ENCODE measurements at regions not wholly inside any gene's neighbourhood (a gene's known extent, or its start where the extent isn't known, plus 50 kb on each side); places are given as distances from the start of the nearest gene placed in this dataset.
A peak's percentile ranks its signal among the peaks of the same experiment; 100 is the strongest.

DNA sequence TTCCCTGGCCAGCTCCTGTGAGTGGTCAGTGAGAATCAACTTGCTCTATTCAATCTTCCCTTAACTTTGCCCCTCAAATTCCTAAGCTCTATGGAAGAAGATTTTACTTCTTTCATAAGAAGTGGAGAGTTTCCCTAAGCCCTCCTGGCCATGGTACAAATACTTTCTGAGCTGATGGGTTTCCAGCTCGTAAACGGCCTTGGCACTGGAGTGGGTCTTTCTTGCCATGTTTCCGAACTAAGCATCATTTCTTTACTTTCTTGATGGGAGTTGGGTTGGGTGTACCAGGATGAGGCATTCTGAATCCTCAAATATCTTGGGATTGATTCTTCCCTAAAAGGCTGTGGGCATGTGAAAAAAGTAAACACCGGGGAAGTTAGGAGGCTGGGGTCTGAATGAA, 72.5 kb downstream of the ACKR3 start:
- H3K4me3 ChIP-seq (replicated peaks in 1 of 4; ENCODE audit: control extremely low read depth in 1 of 4, insufficient read depth in 1 of 4, low read depth in 3 of 4, low read length in 4 of 4) = no peak overlapping the region
- H3K27me3 ChIP-seq (ENCODE audit: control insufficient read depth, insufficient read depth, low read length) = no peaks in the 10 kb centered on the region
- no peak overlapping the region for H2AFZ ChIP-seq (ENCODE audit: low read length)
- no peak for TF ChIP-seq EZH2 (IDR thresholded peaks at IDR 0.05; ENCODE audit: low read length, missing control alignments)
- TF ChIP-seq CTCF (conservative IDR thresholded peaks at IDR 0.05 in 1 of 2, IDR thresholded peaks at IDR 0.05 in 1 of 2; ENCODE audit: low read depth in 1 of 2, low read length in 2 of 2) = no peak
- H4K20me1 ChIP-seq (ENCODE audit: control insufficient read depth, extremely low read depth, insufficient read depth, low read length) = no peaks in the 10 kb centered on the region
- no peak overlapping the region for H3K4me2 ChIP-seq (ENCODE audit: extremely low read depth, insufficient read depth, low read length)
- H3K27ac ChIP-seq (ENCODE audit: insufficient read depth, low read length) = peak overlapping the region; percentile 88
- no peaks in the 10 kb centered on the region for H3K36me3 ChIP-seq (ENCODE audit: control insufficient read depth, insufficient read depth, low read length)
- no peak for DNase-seq (ENCODE audit: low read depth in 2 of 2)
- no peaks in the 10 kb centered on the region for H3K9me3 ChIP-seq (ENCODE audit: control insufficient read depth, insufficient read depth, low read depth, low read length)
- H3K4me1 ChIP-seq (ENCODE audit: control insufficient read depth, extremely low read depth, insufficient read depth, low read length) = peaks cover 4% of the 10 kb centered on the region
- no peaks in the 10 kb centered on the region for H3K79me2 ChIP-seq (ENCODE audit: control insufficient read depth, insufficient read depth, low read length)
- no peak overlapping the region for H3K9ac ChIP-seq (ENCODE audit: insufficient read depth, low read length)

DNA sequence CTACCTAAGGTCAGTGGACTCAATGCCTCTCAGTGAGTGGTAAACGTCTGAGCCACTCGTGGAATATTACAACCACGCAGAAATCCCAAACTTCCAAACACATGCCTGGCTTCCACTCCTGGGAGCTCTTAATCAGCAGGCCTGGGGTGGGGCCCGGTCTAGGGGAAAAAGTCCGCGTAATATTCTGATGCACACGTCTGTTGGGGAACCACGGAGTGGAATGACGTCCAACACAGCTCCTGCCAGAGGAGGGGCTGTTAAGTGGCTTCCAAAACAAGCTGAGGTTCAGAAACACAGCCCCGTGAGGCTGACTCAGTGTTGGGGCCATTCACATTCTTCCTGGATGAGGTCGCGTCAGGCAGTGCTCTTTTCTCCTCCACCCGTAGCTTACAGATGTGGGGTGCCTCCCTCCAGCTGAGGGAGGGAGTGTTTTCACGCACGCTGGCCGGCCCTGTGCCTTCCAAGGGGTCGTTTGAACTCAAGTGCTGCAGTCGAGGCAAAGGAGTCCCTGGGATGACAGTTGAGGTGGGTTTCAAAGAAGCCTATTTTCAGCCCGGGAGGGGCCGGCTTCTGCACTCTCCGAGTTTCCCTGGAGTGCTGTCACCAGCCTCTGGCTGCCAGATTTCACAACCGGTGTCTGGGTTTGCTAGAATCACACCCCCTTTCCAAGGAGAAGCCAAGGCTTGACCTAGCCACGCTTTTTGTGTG, 73.1 kb downstream of the ACKR3 start:
- Histone ChIP-seq H3K36me3 (ENCODE audit: control insufficient read depth, insufficient read depth, low read length) (no peaks in the 10 kb centered on the region), H3K9me3 (ENCODE audit: control insufficient read depth, insufficient read depth, low read depth, low read length) (no peaks in the 10 kb centered on the region), H3K4me3 (replicated peaks in 1 of 4; ENCODE audit: control extremely low read depth in 1 of 4, insufficient read depth in 1 of 4, low read depth in 3 of 4, low read length in 4 of 4) (peak overlapping the region in 1 of 4 experiments; percentile 15), H2AFZ (ENCODE audit: low read length) (peak overlapping the region; percentile 72), H3K27me3 (ENCODE audit: control insufficient read depth, insufficient read depth, low read length) (no peaks in the 10 kb centered on the region), H3K27ac (ENCODE audit: insufficient read depth, low read length) (peak overlapping the region; percentile 88), H3K9ac (ENCODE audit: insufficient read depth, low read length) (peak overlapping the region; percentile 51), H3K4me2 (ENCODE audit: extremely low read depth, insufficient read depth, low read length) (peak overlapping the region; percentile 72), H4K20me1 (ENCODE audit: control insufficient read depth, extremely low read depth, insufficient read depth, low read length) (no peaks in the 10 kb centered on the region), H3K79me2 (ENCODE audit: control insufficient read depth, insufficient read depth, low read length) (no peaks in the 10 kb centered on the region), H3K4me1 (ENCODE audit: control insufficient read depth, extremely low read depth, insufficient read depth, low read length) (peaks cover 4% of the 10 kb centered on the region)
- peak; percentile 99 to 100 for DNase-seq (ENCODE audit: low read depth in 2 of 2)
- TF ChIP-seq CTCF (conservative IDR thresholded peaks at IDR 0.05 in 1 of 2, IDR thresholded peaks at IDR 0.05 in 1 of 2; ENCODE audit: low read depth in 1 of 2, low read length in 2 of 2) (no peak), EZH2 (IDR thresholded peaks at IDR 0.05; ENCODE audit: low read length, missing control alignments) (no peak)

GRCh38 chr2:236643480-236643879, 73.9 kb downstream of the ACKR3 start:
- peaks cover 4% of the 10 kb centered on the region for H3K4me1 ChIP-seq (ENCODE audit: control insufficient read depth, extremely low read depth, insufficient read depth, low read length)
- H3K27me3 ChIP-seq (ENCODE audit: control insufficient read depth, insufficient read depth, low read length) = no peaks in the 10 kb centered on the region
- H3K27ac ChIP-seq (ENCODE audit: insufficient read depth, low read length) = peak overlapping the region; percentile 88
- DNase-seq (ENCODE audit: low read depth in 2 of 2) = no peak
- no peaks in the 10 kb centered on the region for H3K9me3 ChIP-seq (ENCODE audit: control insufficient read depth, insufficient read depth, low read depth, low read length)
- H3K9ac ChIP-seq (ENCODE audit: insufficient read depth, low read length) = peak overlapping the region; percentile 51
- peak overlapping the region; percentile 72 for H3K4me2 ChIP-seq (ENCODE audit: extremely low read depth, insufficient read depth, low read length)
- H2AFZ ChIP-seq (ENCODE audit: low read length) = no peak overlapping the region
- no peaks in the 10 kb centered on the region for H3K79me2 ChIP-seq (ENCODE audit: control insufficient read depth, insufficient read depth, low read length)
- no peaks in the 10 kb centered on the region for H4K20me1 ChIP-seq (ENCODE audit: control insufficient read depth, extremely low read depth, insufficient read depth, low read length)
- H3K36me3 ChIP-seq (ENCODE audit: control insufficient read depth, insufficient read depth, low read length) = no peaks in the 10 kb centered on the region
- TF ChIP-seq CTCF (conservative IDR thresholded peaks at IDR 0.05 in 1 of 2, IDR thresholded peaks at IDR 0.05 in 1 of 2; ENCODE audit: low read depth in 1 of 2, low read length in 2 of 2) = no peak
- no peak for TF ChIP-seq EZH2 (IDR thresholded peaks at IDR 0.05; ENCODE audit: low read length, missing control alignments)
- no peak overlapping the region for H3K4me3 ChIP-seq (replicated peaks in 1 of 4; ENCODE audit: control extremely low read depth in 1 of 4, insufficient read depth in 1 of 4, low read depth in 3 of 4, low read length in 4 of 4)

Measured in fibroblast of lung (primary cell).